Transverse colon (tissue), 4 donors: ENCODE measurements at regions not wholly inside any gene's neighbourhood (a gene's known extent, or its start where the extent isn't known, plus 50 kb on each side); places are given as distances from the start of the nearest gene placed in this dataset.
A peak's percentile ranks its signal among the peaks of the same experiment; 100 is the strongest.

Source experiments
- DNase-seq: peaks from one replicate; pipeline ENCODE4 v3.0.0-alpha.2; 2019
- H3K27ac ChIP-seq, 4 donors: fragments of 200-600 bp; sonication (generic); 2 replicates each; pipeline ENCODE4 v1.5.1; 2016 to 2018; ENCODE audit warnings: inconsistent platforms in 4 of 4
- H3K27me3 ChIP-seq: fragments of 200-600 bp; sonication (generic); 2 replicates; pipeline ENCODE4 v1.5.1; 2017; ENCODE audit warnings: inconsistent platforms
- H3K36me3 ChIP-seq, 4 donors: fragments of 200-600 bp; sonication (generic); 2 replicates each; pipeline ENCODE4 v1.5.1; 2017 to 2019; ENCODE audit warnings: inconsistent platforms in 4 of 4
- H3K4me1 ChIP-seq, 4 donors: fragments of 200-600 bp; sonication (generic); 2 replicates each; pipeline ENCODE4 v1.5.1; 2017 to 2020; ENCODE audit warnings: inconsistent platforms in 4 of 4
- H3K4me3 ChIP-seq, 4 donors: fragments of 200-600 bp; sonication (generic); 1 replicate in 1 of 4; 2 replicates in 3 of 4; pipeline versions ENCODE4 v1.5.1 to v1.6.1; 2017 to 2019; ENCODE audit warnings: inconsistent platforms in 4 of 4
- H3K9me3 ChIP-seq, 2 donors: fragments of 200-600 bp; sonication (generic); 2 replicates each; pipeline ENCODE4 v1.5.1; 2017 to 2019; ENCODE audit warnings: inconsistent platforms in 2 of 2
- CTCF ChIP-seq, 5 experiments: fragments of 200-600 bp in 3 of 5; fragments of 450-650 bp in 2 of 5; sonication (generic) in 3 of 5; IDR thresholded peaks; 1 replicate in 2 of 5; 2 replicates in 3 of 5; pipeline ENCODE4 v1.5.1; 2016 to 2017; ENCODE audit warnings: antibody characterized with exemption in 5 of 5, inconsistent platforms in 3 of 5, mild to moderate bottlenecking in 2 of 5, moderate library complexity in 1 of 5
- EP300 ChIP-seq: sonication (generic); formaldehyde crosslinking; IDR thresholded peaks from one replicate; pipeline ENCODE4 v1.6.1; 2017; ENCODE audit warnings: antibody characterized with exemption, low read depth
- POLR2A ChIP-seq: fragments of 450-650 bp; IDR thresholded peaks from one replicate; pipeline ENCODE4 v1.6.1; 2016; ENCODE audit warnings: antibody characterized with exemption, mild to moderate bottlenecking, moderate library complexity
- POLR2AphosphoS5 ChIP-seq, 3 donors: sonication (generic); formaldehyde crosslinking; IDR thresholded peaks; one replicate each; pipeline ENCODE4 v1.6.1; 2016; ENCODE audit warnings: antibody characterized with exemption in 3 of 3
- WGBS, 2 donors: methylation state at CpG; one replicate each; pipeline ENCODE4 v1.1.5; 2018; ENCODE audit warnings: low coverage in 1 of 2; 5-methylcytosine and 5-hydroxymethylcytosine counted together
- in situ Hi-C, 4 donors: fragments of 200-750 bp; cut with MboI; loops; one replicate each; pipeline versions ENCODE4 v1.15.0 to v1.15.1; 2017; ENCODE audit warnings: low sequenced_read_pairs in 3 of 4, low pct_ligation_motif_present in 1 of 4, low pct_unique_long_range_greater_than_20kb in 1 of 4
- intact Hi-C: fragments of 100-400 bp; cut with DNase I; formaldehyde crosslinking; loops from one replicate; pipeline ENCODE4 v1.15.1; 2023; ENCODE audit warnings: low total_unique reads

GRCh38 chr6:71492668-71493067 is 204.1 kb downstream of the OGFRL1 start:
- Histone ChIP-seq H3K4me3 (no peak overlapping the region), H3K27ac (no peak overlapping the region), H3K36me3 (no peaks in the 10 kb centered on the region), H3K27me3 (no peaks in the 10 kb centered on the region), H3K4me1 (peaks cover 0 to 11% (median 0%) of the 10 kb centered on the region in 4 donors), H3K9me3 (no peaks in the 10 kb centered on the region)
- no peak for DNase-seq
- in situ Hi-C loops = no loop called here
- intact Hi-C loops = no loop called here
- TF ChIP-seq CTCF (IDR thresholded peaks at IDR 0.05) (no peak), POLR2AphosphoS5 (IDR thresholded peaks at IDR 0.05) (no peak), POLR2A (no peak), EP300 (no peak)
- WGBS, 2 donors = 69 to 94% methylated on average over 2 of the region's 2 CpGs

- in situ Hi-C loops = no loop called here
- Histone ChIP-seq H3K4me1 (peaks cover 0 to 11% (median 0%) of the 10 kb centered on the region in 4 donors), H3K27ac (peak overlapping the region; percentile 15 to 56 (median 50)), H3K27me3 (no peaks in the 10 kb centered on the region), H3K9me3 (no peaks in the 10 kb centered on the region), H3K4me3 (peak overlapping the region in 3 of 4 donors; percentile 4 to 32 (median 14)), H3K36me3 (no peaks in the 10 kb centered on the region)
- TF ChIP-seq POLR2AphosphoS5 (IDR thresholded peaks at IDR 0.05) = no peak
- TF ChIP-seq EP300 = no peak
- no peak for TF ChIP-seq POLR2A
- TF ChIP-seq CTCF (IDR thresholded peaks at IDR 0.05) = no peak
- 35 to 39% methylated on average over 5 of the region's 5 CpGs for WGBS, 2 donors
- intact Hi-C loops = no loop called here
- peak; percentile 25 for DNase-seq
These were observed 207.6 kb downstream of the OGFRL1 start for GRCh38 chr6:71496018-71496721.

GRCh38 chr6:71496722-71497033 is 208.1 kb downstream of the OGFRL1 start:
- WGBS, 2 donors = 33 to 49% methylated on average over 2 of the region's 2 CpGs
- no peaks in the 10 kb centered on the region for H3K36me3 ChIP-seq
- in situ Hi-C loops (no loop called here), intact Hi-C loops (no loop called here)
- no peaks in the 10 kb centered on the region for H3K9me3 ChIP-seq
- H3K27ac ChIP-seq = peak overlapping the region in 3 of 4 donors; percentile 45 to 56 (median 55)
- no peak for DNase-seq
- H3K27me3 ChIP-seq = no peaks in the 10 kb centered on the region
- TF ChIP-seq POLR2A = no peak
- TF ChIP-seq POLR2AphosphoS5 (IDR thresholded peaks at IDR 0.05) = no peak
- TF ChIP-seq EP300 = no peak
- peaks cover 0 to 11% (median 0%) of the 10 kb centered on the region in 4 donors for H3K4me1 ChIP-seq
- H3K4me3 ChIP-seq = no peak overlapping the region

- TF ChIP-seq EP300 = no peak
- TF ChIP-seq POLR2A = no peak
- TF ChIP-seq POLR2AphosphoS5 (IDR thresholded peaks at IDR 0.05) = no peak
- TF ChIP-seq CTCF (IDR thresholded peaks at IDR 0.05) = no peak
- Histone ChIP-seq H3K27ac (no peak overlapping the region), H3K4me1 (peaks cover 0 to 11% (median 0%) of the 10 kb centered on the region in 4 donors), H3K27me3 (no peaks in the 10 kb centered on the region), H3K4me3 (no peak overlapping the region), H3K9me3 (no peaks in the 10 kb centered on the region), H3K36me3 (no peaks in the 10 kb centered on the region)
- no peak for DNase-seq
- intact Hi-C loops (no loop called here), in situ Hi-C loops (no loop called here)
These were observed 210.0 kb downstream of the OGFRL1 start for GRCh38 chr6:71498638-71499037.
